T-helper 2 cell treated with Interferon-gamma antibody and Interleukin-4, amounts not matched to agents 5 μg/mL and 100 μg/mL, for 36 hours (primary cell): ENCODE measurements at regions not wholly inside any gene's neighbourhood (a gene's known extent, or its start where the extent isn't known, plus 50 kb on each side); places are given as distances from the start of the nearest gene placed in this dataset.

Experiments
- DNase-seq: peaks from one replicate; pipeline ENCODE4 v3.0.0; 2021; ENCODE audit warnings: low spot score
- H3K27ac Mint-ChIP-seq: one replicate; pipeline ENCODE4 v1.8.0; 2021; ENCODE audit warnings: mild to moderate bottlenecking, mixed read lengths
- H3K27me3 Mint-ChIP-seq: one replicate; pipeline ENCODE4 v1.8.0; 2021; ENCODE audit warnings: low read depth, mixed read lengths
- H3K36me3 Mint-ChIP-seq: one replicate; pipeline ENCODE4 v1.8.0; 2021; ENCODE audit warnings: low read depth, mixed read lengths
- H3K4me1 Mint-ChIP-seq: one replicate; pipeline ENCODE4 v1.8.0; 2021; ENCODE audit warnings: low read depth, mixed read lengths
- H3K4me3 Mint-ChIP-seq: one replicate; pipeline ENCODE4 v1.8.0; 2022; ENCODE audit warnings: mild to moderate bottlenecking, moderate library complexity, mixed read lengths
- H3K9me3 Mint-ChIP-seq: one replicate; pipeline ENCODE4 v1.8.0; 2021; ENCODE audit warnings: mixed read lengths

- Mint-ChIP-seq H3K27ac (no peak overlapping the region), H3K4me1 (no peaks in the 10 kb centered on the region), H3K36me3 (no peaks in the 10 kb centered on the region), H3K9me3 (peaks cover 15% of the 10 kb centered on the region), H3K4me3 (no peak overlapping the region), H3K27me3 (no peaks in the 10 kb centered on the region)
- DNase-seq, result no peak
These were observed 334.5 kb upstream of the PCDH7 start for GRCh38 chr4:30385650-30386049.

- H3K9me3 Mint-ChIP-seq, result peaks cover 22% of the 10 kb centered on the region
- H3K4me1 Mint-ChIP-seq, result no peaks in the 10 kb centered on the region
- DNase-seq, result no peak
- no peak overlapping the region for H3K4me3 Mint-ChIP-seq
- H3K36me3 Mint-ChIP-seq, result no peaks in the 10 kb centered on the region
- no peak overlapping the region for H3K27ac Mint-ChIP-seq
- no peaks in the 10 kb centered on the region for H3K27me3 Mint-ChIP-seq
These were observed 333.8 kb upstream of the PCDH7 start for GRCh38 chr4:30386266-30386895.

GRCh38 chr4:30395902-30396301 is 324.3 kb upstream of the PCDH7 start:
- H3K36me3 Mint-ChIP-seq, result no peaks in the 10 kb centered on the region
- H3K27me3 Mint-ChIP-seq, result no peaks in the 10 kb centered on the region
- no peak overlapping the region for H3K4me3 Mint-ChIP-seq
- no peaks in the 10 kb centered on the region for H3K4me1 Mint-ChIP-seq
- peaks cover 46% of the 10 kb centered on the region for H3K9me3 Mint-ChIP-seq
- no peak overlapping the region for H3K27ac Mint-ChIP-seq
- DNase-seq, result no peak

GRCh38 chr4:30396772-30397475 is 323.2 kb upstream of the PCDH7 start:
- Mint-ChIP-seq H3K27me3 (no peaks in the 10 kb centered on the region), H3K27ac (no peak overlapping the region), H3K4me1 (no peaks in the 10 kb centered on the region), H3K36me3 (no peaks in the 10 kb centered on the region), H3K9me3 (peaks cover 38% of the 10 kb centered on the region), H3K4me3 (no peak overlapping the region)
- no peak for DNase-seq

GRCh38 chr4:30399476-30399875 is 320.7 kb upstream of the PCDH7 start:
- no peak overlapping the region for H3K27ac Mint-ChIP-seq
- no peaks in the 10 kb centered on the region for H3K36me3 Mint-ChIP-seq
- H3K4me1 Mint-ChIP-seq, result no peaks in the 10 kb centered on the region
- H3K4me3 Mint-ChIP-seq, result no peak overlapping the region
- H3K9me3 Mint-ChIP-seq, result peaks cover 37% of the 10 kb centered on the region
- DNase-seq, result no peak
- no peaks in the 10 kb centered on the region for H3K27me3 Mint-ChIP-seq

GRCh38 chr4:30402276-30402675 is 317.9 kb upstream of the PCDH7 start:
- H3K36me3 Mint-ChIP-seq, result no peaks in the 10 kb centered on the region
- peaks cover 31% of the 10 kb centered on the region for H3K9me3 Mint-ChIP-seq
- H3K4me1 Mint-ChIP-seq, result no peaks in the 10 kb centered on the region
- no peak overlapping the region for H3K27ac Mint-ChIP-seq
- no peak for DNase-seq
- H3K27me3 Mint-ChIP-seq, result no peaks in the 10 kb centered on the region
- no peak overlapping the region for H3K4me3 Mint-ChIP-seq

GRCh38 chr4:30413915-30414314 is 306.3 kb upstream of the PCDH7 start:
- DNase-seq, result no peak
- Mint-ChIP-seq H3K27ac (no peak overlapping the region), H3K36me3 (no peaks in the 10 kb centered on the region), H3K4me1 (no peaks in the 10 kb centered on the region), H3K9me3 (peaks cover 77% of the 10 kb centered on the region), H3K4me3 (no peak overlapping the region), H3K27me3 (no peaks in the 10 kb centered on the region)

- H3K9me3 Mint-ChIP-seq, result peaks cover 65% of the 10 kb centered on the region
- DNase-seq, result no peak
- H3K36me3 Mint-ChIP-seq, result no peaks in the 10 kb centered on the region
- H3K27ac Mint-ChIP-seq, result no peak overlapping the region
- H3K4me3 Mint-ChIP-seq, result no peak overlapping the region
- no peaks in the 10 kb centered on the region for H3K27me3 Mint-ChIP-seq
- no peaks in the 10 kb centered on the region for H3K4me1 Mint-ChIP-seq
These were observed 303.6 kb upstream of the PCDH7 start for GRCh38 chr4:30416547-30416946.

- Mint-ChIP-seq H3K9me3 (peaks cover 50% of the 10 kb centered on the region), H3K27me3 (no peaks in the 10 kb centered on the region), H3K4me3 (no peak overlapping the region), H3K27ac (no peak overlapping the region), H3K36me3 (peaks cover 1% of the 10 kb centered on the region), H3K4me1 (no peaks in the 10 kb centered on the region)
- no peak for DNase-seq
These were observed 292.2 kb upstream of the PCDH7 start for GRCh38 chr4:30427932-30428331.

- H3K27ac Mint-ChIP-seq, result no peak overlapping the region
- no peaks in the 10 kb centered on the region for H3K36me3 Mint-ChIP-seq
- peaks cover 36% of the 10 kb centered on the region for H3K9me3 Mint-ChIP-seq
- no peaks in the 10 kb centered on the region for H3K4me1 Mint-ChIP-seq
- H3K27me3 Mint-ChIP-seq, result no peaks in the 10 kb centered on the region
- no peak for DNase-seq
- H3K4me3 Mint-ChIP-seq, result no peak overlapping the region
These were observed 290.1 kb upstream of the PCDH7 start for GRCh38 chr4:30429813-30430761.

- H3K36me3 Mint-ChIP-seq, result no peaks in the 10 kb centered on the region
- no peak overlapping the region for H3K4me3 Mint-ChIP-seq
- H3K27ac Mint-ChIP-seq, result no peak overlapping the region
- no peaks in the 10 kb centered on the region for H3K27me3 Mint-ChIP-seq
- H3K4me1 Mint-ChIP-seq, result no peaks in the 10 kb centered on the region
- peaks cover 39% of the 10 kb centered on the region for H3K9me3 Mint-ChIP-seq
- no peak for DNase-seq
These were observed 285.5 kb upstream of the PCDH7 start for GRCh38 chr4:30434656-30435055.

GRCh38 chr4:30436394-30436793 is 283.8 kb upstream of the PCDH7 start:
- Mint-ChIP-seq H3K36me3 (no peaks in the 10 kb centered on the region), H3K27me3 (no peaks in the 10 kb centered on the region)
- DNase-seq, result no peak

GRCh38 chr4:30437316-30437715 is 282.9 kb upstream of the PCDH7 start:
- peaks cover 31% of the 10 kb centered on the region for H3K9me3 Mint-ChIP-seq
- no peaks in the 10 kb centered on the region for H3K4me1 Mint-ChIP-seq
- no peak overlapping the region for H3K4me3 Mint-ChIP-seq
- H3K27me3 Mint-ChIP-seq, result no peaks in the 10 kb centered on the region
- H3K27ac Mint-ChIP-seq, result no peak overlapping the region
- no peaks in the 10 kb centered on the region for H3K36me3 Mint-ChIP-seq
- no peak for DNase-seq

More at GRCh38 chr4:30436394-30436793, 283.8 kb upstream of the PCDH7 start:
- Mint-ChIP-seq H3K4me1 (no peaks in the 10 kb centered on the region), H3K4me3 (no peak overlapping the region), H3K9me3 (peaks cover 31% of the 10 kb centered on the region), H3K27ac (no peak overlapping the region)

GRCh38 chr4:30443289-30443688 is 276.9 kb upstream of the PCDH7 start:
- no peak overlapping the region for H3K27ac Mint-ChIP-seq
- H3K4me3 Mint-ChIP-seq, result no peak overlapping the region
- peaks cover 25% of the 10 kb centered on the region for H3K9me3 Mint-ChIP-seq
- H3K36me3 Mint-ChIP-seq, result no peaks in the 10 kb centered on the region
- no peaks in the 10 kb centered on the region for H3K27me3 Mint-ChIP-seq
- no peak for DNase-seq
- H3K4me1 Mint-ChIP-seq, result no peaks in the 10 kb centered on the region
